ENCODE measurements at regions not wholly inside any gene's neighbourhood (a gene's known extent, or its start where the extent isn't known, plus 50 kb on each side); places are given as distances from the start of the nearest gene placed in this dataset.

DNA sequence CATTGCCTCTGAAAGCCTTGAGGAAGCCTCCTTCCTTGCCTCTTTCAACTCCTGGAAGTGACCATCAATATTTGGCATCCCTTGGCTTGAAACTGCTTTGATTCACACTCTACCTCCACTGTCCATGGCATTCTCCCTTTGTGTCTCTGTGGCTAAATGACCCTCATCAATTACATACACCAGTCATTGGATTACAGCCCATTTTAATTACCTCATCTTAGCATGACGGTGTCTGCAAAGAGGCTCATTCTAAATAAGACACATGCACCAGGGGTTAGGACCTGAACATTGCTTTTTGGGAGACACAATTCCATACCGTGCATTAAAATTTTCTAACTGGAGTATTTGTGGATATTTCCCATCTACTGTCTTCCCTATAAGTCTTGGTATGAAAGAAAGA is 60.7 kb upstream of the FAM9A start:
- TF ChIP-seq EZH2 (IDR thresholded peaks at IDR 0.05; ENCODE audit: low read depth, unreplicated experiment), result no peak
- TF ChIP-seq, protein P1, sequence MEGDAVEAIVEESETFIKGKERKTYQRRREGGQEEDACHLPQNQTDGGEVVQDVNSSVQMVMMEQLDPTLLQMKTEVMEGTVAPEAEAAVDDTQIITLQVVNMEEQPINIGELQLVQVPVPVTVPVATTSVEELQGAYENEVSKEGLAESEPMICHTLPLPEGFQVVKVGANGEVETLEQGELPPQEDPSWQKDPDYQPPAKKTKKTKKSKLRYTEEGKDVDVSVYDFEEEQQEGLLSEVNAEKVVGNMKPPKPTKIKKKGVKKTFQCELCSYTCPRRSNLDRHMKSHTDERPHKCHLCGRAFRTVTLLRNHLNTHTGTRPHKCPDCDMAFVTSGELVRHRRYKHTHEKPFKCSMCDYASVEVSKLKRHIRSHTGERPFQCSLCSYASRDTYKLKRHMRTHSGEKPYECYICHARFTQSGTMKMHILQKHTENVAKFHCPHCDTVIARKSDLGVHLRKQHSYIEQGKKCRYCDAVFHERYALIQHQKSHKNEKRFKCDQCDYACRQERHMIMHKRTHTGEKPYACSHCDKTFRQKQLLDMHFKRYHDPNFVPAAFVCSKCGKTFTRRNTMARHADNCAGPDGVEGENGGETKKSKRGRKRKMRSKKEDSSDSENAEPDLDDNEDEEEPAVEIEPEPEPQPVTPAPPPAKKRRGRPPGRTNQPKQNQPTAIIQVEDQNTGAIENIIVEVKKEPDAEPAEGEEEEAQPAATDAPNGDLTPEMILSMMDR (conservative IDR thresholded peaks at IDR 0.05; ENCODE audit: low read depth in 2 of 2), result no peak
- TF ChIP-seq, protein P2, sequence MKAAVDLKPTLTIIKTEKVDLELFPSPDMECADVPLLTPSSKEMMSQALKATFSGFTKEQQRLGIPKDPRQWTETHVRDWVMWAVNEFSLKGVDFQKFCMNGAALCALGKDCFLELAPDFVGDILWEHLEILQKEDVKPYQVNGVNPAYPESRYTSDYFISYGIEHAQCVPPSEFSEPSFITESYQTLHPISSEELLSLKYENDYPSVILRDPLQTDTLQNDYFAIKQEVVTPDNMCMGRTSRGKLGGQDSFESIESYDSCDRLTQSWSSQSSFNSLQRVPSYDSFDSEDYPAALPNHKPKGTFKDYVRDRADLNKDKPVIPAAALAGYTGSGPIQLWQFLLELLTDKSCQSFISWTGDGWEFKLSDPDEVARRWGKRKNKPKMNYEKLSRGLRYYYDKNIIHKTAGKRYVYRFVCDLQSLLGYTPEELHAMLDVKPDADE (IDR thresholded peaks at IDR 0.05), result no peak
- TF ChIP-seq POLR2AphosphoS5 (IDR thresholded peaks at IDR 0.05; ENCODE audit: low read depth), result no peak
- TF ChIP-seq CREB1 (CRISPR knock-in tag; IDR thresholded peaks at IDR 0.05; ENCODE audit: low read depth), result no peak
- no peak for TF ChIP-seq EZH2phosphoT487 (IDR thresholded peaks at IDR 0.05; ENCODE audit: unreplicated experiment)
- no peak for TF ChIP-seq ZNF114 (CRISPR knock-in tag; IDR thresholded peaks at IDR 0.05)
